MM.1S (cell line): ENCODE measurements at regions not wholly inside any gene's neighbourhood (a gene's known extent, or its start where the extent isn't known, plus 50 kb on each side); places are given as distances from the start of the nearest gene placed in this dataset.

ENCODE experiments used
- DNase-seq: peaks from one replicate; pipeline ENCODE4 v3.0.0-alpha.2; 2015
- H2AFZ ChIP-seq: fragments of 300-600 bp; sonication (generic); 2 replicates; pipeline ENCODE4 v1.6.0; 2016; ENCODE audit warnings: antibody characterized with exemption, low read length
- H3F3A ChIP-seq: fragments of 300-600 bp; sonication (generic); 2 replicates; pipeline ENCODE4 v1.6.1; 2016; ENCODE audit warnings: mild to moderate bottlenecking, antibody characterized with exemption, low read length, moderate library complexity, mixed read lengths; ENCODE audit not compliant: insufficient read depth
- H3K27ac ChIP-seq: fragments of 300-600 bp; sonication (generic); 2 replicates; pipeline ENCODE4 v1.5.1; 2016; ENCODE audit warnings: mild to moderate bottlenecking, low read length
- H3K27me3 ChIP-seq: fragments of 300-600 bp; sonication (generic); replicated peaks from 2 replicates; pipeline ENCODE4 v1.6.0; 2016; ENCODE audit warnings: low read length; ENCODE audit not compliant: insufficient read depth
- H3K36me3 ChIP-seq: fragments of 300-600 bp; sonication (generic); replicated peaks from 2 replicates; pipeline ENCODE4 v1.6.1; 2016; ENCODE audit warnings: mild to moderate bottlenecking, low read length, mixed read lengths; ENCODE audit not compliant: insufficient read depth
- H3K4me1 ChIP-seq: fragments of 300-600 bp; sonication (generic); 2 replicates; pipeline ENCODE4 v1.6.1; 2016; ENCODE audit warnings: low read length, mixed read lengths
- H3K4me2 ChIP-seq: fragments of 300-600 bp; sonication (generic); 2 replicates; pipeline ENCODE4 v1.6.0; 2016; ENCODE audit warnings: low read depth, low read length
- H3K4me3 ChIP-seq: fragments of 300-600 bp; sonication (generic); 2 replicates; pipeline ENCODE4 v1.5.1; 2016; ENCODE audit warnings: low read length, mixed read lengths
- H3K79me2 ChIP-seq: fragments of 300-600 bp; sonication (generic); 2 replicates; pipeline ENCODE4 v1.6.1; 2016; ENCODE audit warnings: mixed run types, low read length, mixed read lengths
- H3K9ac ChIP-seq: fragments of 300-600 bp; sonication (generic); 2 replicates; pipeline ENCODE4 v1.6.1; 2016; ENCODE audit warnings: low read length, mixed read lengths
- H3K9me2 ChIP-seq: fragments of 300-600 bp; sonication (generic); replicated peaks from 2 replicates; pipeline ENCODE4 v1.6.1; 2016; ENCODE audit warnings: mild to moderate bottlenecking, low read length, mixed read lengths; ENCODE audit not compliant: insufficient read depth
- H3K9me3 ChIP-seq: fragments of 300-600 bp; sonication (generic); replicated peaks from 2 replicates; pipeline ENCODE4 v1.6.1; 2016; ENCODE audit warnings: mild to moderate bottlenecking, low read length, mixed read lengths; ENCODE audit not compliant: insufficient read depth
- H4K20me1 ChIP-seq: fragments of 300-600 bp; sonication (generic); 2 replicates; pipeline ENCODE4 v1.6.1; 2016; ENCODE audit warnings: mild to moderate bottlenecking, low read length, moderate library complexity, mixed read lengths; ENCODE audit not compliant: insufficient read depth
- CTCF ChIP-seq: fragments of 300-600 bp; sonication (generic); IDR thresholded peaks from 2 replicates; pipeline ENCODE4 v1.5.1; 2016; ENCODE audit warnings: antibody characterized with exemption, low read length, mixed read lengths
- EZH2 ChIP-seq: fragments of 300-600 bp; sonication (generic); optimal IDR thresholded peaks from 2 replicates; pipeline ENCODE3; 2017; ENCODE audit warnings: low read depth, mild to moderate bottlenecking, antibody characterized with exemption, low read length, mixed read lengths
- EZH2phosphoT487 ChIP-seq: fragments of 300-600 bp; sonication (generic); IDR thresholded peaks from 2 replicates; pipeline ENCODE4 v1.6.1; 2018; ENCODE audit warnings: antibody characterized with exemption, low read length

GRCh38 chr13:22934744-22935523 is 245.8 kb upstream of the SGCG start:
- DNase-seq, result no peak
- Histone ChIP-seq H3K9me2 (no peaks in the 10 kb centered on the region), H2AFZ (no peak overlapping the region), H3K9ac (no peak overlapping the region), H3K27me3 (no peaks in the 10 kb centered on the region), H3K9me3 (no peaks in the 10 kb centered on the region), H3K36me3 (no peaks in the 10 kb centered on the region), H3K4me2 (no peak overlapping the region), H3K79me2 (no peaks in the 10 kb centered on the region), H3F3A (no peaks in the 10 kb centered on the region), H3K4me3 (no peak overlapping the region), H3K27ac (no peak overlapping the region), H3K4me1 (no peaks in the 10 kb centered on the region), H4K20me1 (no peaks in the 10 kb centered on the region)
- no peak for TF ChIP-seq EZH2
- TF ChIP-seq CTCF, result no peak
- no peak for TF ChIP-seq EZH2phosphoT487

DNA sequence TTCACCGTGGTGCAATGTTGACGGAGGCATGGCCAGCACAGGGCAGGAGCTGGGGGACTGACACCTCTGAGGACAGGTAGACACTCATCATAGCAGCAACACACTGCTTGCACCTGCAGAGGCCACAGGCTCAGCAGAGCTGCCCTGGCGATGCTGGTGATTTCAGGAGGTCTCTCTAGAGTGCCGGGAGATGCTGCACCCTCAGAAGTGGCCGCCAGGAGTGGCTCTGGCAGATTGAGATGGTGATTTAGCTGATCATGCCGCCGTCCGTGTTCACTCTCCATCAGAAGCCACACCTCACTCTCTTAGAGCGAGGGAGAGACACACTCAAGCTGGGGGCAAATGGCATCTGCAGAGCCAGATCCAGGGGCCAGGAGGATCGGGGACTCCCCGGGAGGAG is 244.6 kb upstream of the SGCG start:
- H3K36me3 ChIP-seq, result no peaks in the 10 kb centered on the region
- DNase-seq, result no peak
- no peaks in the 10 kb centered on the region for H4K20me1 ChIP-seq
- no peaks in the 10 kb centered on the region for H3K4me1 ChIP-seq
- TF ChIP-seq EZH2 (no peak), CTCF (no peak)
- no peak overlapping the region for H2AFZ ChIP-seq
- H3K9me3 ChIP-seq, result no peaks in the 10 kb centered on the region
- H3K27me3 ChIP-seq, result no peaks in the 10 kb centered on the region
- H3K79me2 ChIP-seq, result no peaks in the 10 kb centered on the region
- no peak overlapping the region for H3K9ac ChIP-seq
- no peaks in the 10 kb centered on the region for H3F3A ChIP-seq
- no peak overlapping the region for H3K4me2 ChIP-seq
- no peaks in the 10 kb centered on the region for H3K9me2 ChIP-seq
- H3K4me3 ChIP-seq, result no peak overlapping the region
- no peak overlapping the region for H3K27ac ChIP-seq

GRCh38 chr13:22937241-22937640 is 243.5 kb upstream of the SGCG start:
- no peak overlapping the region for H3K4me3 ChIP-seq
- no peak overlapping the region for H3K27ac ChIP-seq
- H3K9me3 ChIP-seq, result no peaks in the 10 kb centered on the region
- H4K20me1 ChIP-seq, result no peaks in the 10 kb centered on the region
- no peaks in the 10 kb centered on the region for H3K4me1 ChIP-seq
- no peaks in the 10 kb centered on the region for H3F3A ChIP-seq
- no peak overlapping the region for H2AFZ ChIP-seq
- DNase-seq, result no peak
- H3K9me2 ChIP-seq, result no peaks in the 10 kb centered on the region
- no peaks in the 10 kb centered on the region for H3K79me2 ChIP-seq
- H3K36me3 ChIP-seq, result no peaks in the 10 kb centered on the region
- TF ChIP-seq EZH2phosphoT487, result no peak
- TF ChIP-seq EZH2, result no peak
- no peaks in the 10 kb centered on the region for H3K27me3 ChIP-seq
- H3K9ac ChIP-seq, result no peak overlapping the region
- no peak overlapping the region for H3K4me2 ChIP-seq

DNA sequence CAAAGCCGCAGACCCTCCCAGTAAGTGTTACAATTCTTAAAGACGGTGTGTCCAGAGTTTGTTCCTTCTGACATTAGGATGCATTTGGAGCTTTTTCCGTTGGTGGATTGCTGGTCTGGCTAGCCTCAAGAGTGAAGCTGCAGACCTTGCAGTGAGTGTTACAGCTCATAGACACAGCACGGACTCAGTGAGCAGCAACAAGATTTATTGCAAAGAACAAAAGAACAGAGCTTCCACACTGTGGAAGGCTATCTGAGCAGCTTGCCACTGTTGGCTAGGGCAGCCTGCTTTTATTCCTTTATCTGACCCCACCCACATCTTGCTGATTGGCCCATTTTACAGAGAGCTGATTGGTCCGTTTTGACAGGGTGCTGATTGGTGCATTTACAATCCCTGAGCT is 242.8 kb upstream of the SGCG start:
- DNase-seq, result no peak
- no peak overlapping the region for H3K9ac ChIP-seq
- H4K20me1 ChIP-seq, result no peaks in the 10 kb centered on the region
- H3F3A ChIP-seq, result no peaks in the 10 kb centered on the region
- H3K27me3 ChIP-seq, result no peaks in the 10 kb centered on the region
- H3K79me2 ChIP-seq, result no peaks in the 10 kb centered on the region
- H3K9me3 ChIP-seq, result no peaks in the 10 kb centered on the region
- H3K4me3 ChIP-seq, result no peak overlapping the region
- H3K27ac ChIP-seq, result no peak overlapping the region
- no peak overlapping the region for H3K4me2 ChIP-seq
- H3K36me3 ChIP-seq, result no peaks in the 10 kb centered on the region
- TF ChIP-seq EZH2phosphoT487, result no peak
- no peak for TF ChIP-seq CTCF
- no peak for TF ChIP-seq EZH2
- no peak overlapping the region for H2AFZ ChIP-seq
- H3K9me2 ChIP-seq, result no peaks in the 10 kb centered on the region
- H3K4me1 ChIP-seq, result no peaks in the 10 kb centered on the region
